Cardiac muscle cell (in vitro differentiated cells and primary cell): ENCODE measurements at regions not wholly inside any gene's neighbourhood (a gene's known extent, or its start where the extent isn't known, plus 50 kb on each side); places are given as distances from the start of the nearest gene placed in this dataset.

Source experiments
- DNase-seq, 2 donors: peaks; one replicate each; pipeline versions ENCODE4 v3.0.0 to v3.0.0-alpha.2; 2010 to 2017; ENCODE audit warnings: low read depth in 1 of 2, low spot score in 1 of 2
- H3K27ac ChIP-seq: fragments of 200-600 bp; sonication (generic); 2 replicates; pipeline ENCODE4 v1.5.1; 2016
- H3K27me3 ChIP-seq: fragments of 200-600 bp; sonication (generic); 2 replicates; pipeline ENCODE4 v1.6.0; 2016; ENCODE audit warnings: control low read depth
- H3K36me3 ChIP-seq: fragments of 200-600 bp; sonication (generic); 2 replicates; pipeline ENCODE4 v1.5.1; 2016; ENCODE audit warnings: control low read depth
- H3K4me1 ChIP-seq: fragments of 200-600 bp; sonication (generic); 2 replicates; pipeline ENCODE4 v1.8.1; 2017; ENCODE audit warnings: low read depth, mild to moderate bottlenecking, mixed run types
- H3K4me3 ChIP-seq: fragments of 200-600 bp; sonication (generic); 2 replicates; pipeline ENCODE4 v1.5.1; 2016; ENCODE audit warnings: mild to moderate bottlenecking
- H3K9me3 ChIP-seq: fragments of 200-600 bp; sonication (generic); 2 replicates; pipeline ENCODE4 v1.5.1; 2017; ENCODE audit warnings: low read depth, mild to moderate bottlenecking, control low read depth
- CTCF ChIP-seq: IDR thresholded peaks from 2 replicates; pipeline ENCODE4 v1.5.1; 2012; ENCODE audit warnings: low read depth, mild to moderate bottlenecking, low read length

GRCh38 chr6:14934844-14935243 is 311.0 kb upstream of the JARID2 start:
- no peak for TF ChIP-seq CTCF
- no peak for DNase-seq
- no peaks in the 10 kb centered on the region for H3K27me3 ChIP-seq
- no peaks in the 10 kb centered on the region for H3K36me3 ChIP-seq
- H3K4me1 ChIP-seq, result peaks cover 13% of the 10 kb centered on the region
- no peak overlapping the region for H3K27ac ChIP-seq
- no peak overlapping the region for H3K4me3 ChIP-seq
- no peaks in the 10 kb centered on the region for H3K9me3 ChIP-seq

- H3K4me1 ChIP-seq, result peaks cover 13% of the 10 kb centered on the region
- no peak overlapping the region for H3K4me3 ChIP-seq
- TF ChIP-seq CTCF, result no peak
- H3K27ac ChIP-seq, result no peak overlapping the region
- H3K9me3 ChIP-seq, result no peaks in the 10 kb centered on the region
- H3K36me3 ChIP-seq, result no peaks in the 10 kb centered on the region
- DNase-seq, result no peak
- no peaks in the 10 kb centered on the region for H3K27me3 ChIP-seq
These were observed 309.0 kb upstream of the JARID2 start for GRCh38 chr6:14936861-14937260.

- no peaks in the 10 kb centered on the region for H3K27me3 ChIP-seq
- H3K27ac ChIP-seq, result no peak overlapping the region
- DNase-seq, result no peak
- no peak overlapping the region for H3K4me3 ChIP-seq
- H3K36me3 ChIP-seq, result no peaks in the 10 kb centered on the region
- TF ChIP-seq CTCF, result no peak
- no peaks in the 10 kb centered on the region for H3K9me3 ChIP-seq
- H3K4me1 ChIP-seq, result no peaks in the 10 kb centered on the region
These were observed 302.8 kb upstream of the JARID2 start for GRCh38 chr6:14943116-14943515.

GRCh38 chr6:14944593-14944992 is 301.3 kb upstream of the JARID2 start:
- TF ChIP-seq CTCF, result no peak
- Histone ChIP-seq H3K27ac (no peak overlapping the region), H3K4me1 (no peaks in the 10 kb centered on the region), H3K27me3 (no peaks in the 10 kb centered on the region), H3K36me3 (no peaks in the 10 kb centered on the region), H3K9me3 (no peaks in the 10 kb centered on the region), H3K4me3 (no peak overlapping the region)
- DNase-seq, result no peak

GRCh38 chr6:14945461-14946185 is 300.2 kb upstream of the JARID2 start:
- no peaks in the 10 kb centered on the region for H3K36me3 ChIP-seq
- H3K27ac ChIP-seq, result no peak overlapping the region
- peaks cover 3% of the 10 kb centered on the region for H3K4me1 ChIP-seq
- TF ChIP-seq CTCF, result no peak
- no peak overlapping the region for H3K4me3 ChIP-seq
- H3K9me3 ChIP-seq, result no peaks in the 10 kb centered on the region
- no peak for DNase-seq
- H3K27me3 ChIP-seq, result no peaks in the 10 kb centered on the region
